ENCODE measurements at regions not wholly inside any gene's neighbourhood (a gene's known extent, or its start where the extent isn't known, plus 50 kb on each side); places are given as distances from the start of the nearest gene placed in this dataset.

DNA sequence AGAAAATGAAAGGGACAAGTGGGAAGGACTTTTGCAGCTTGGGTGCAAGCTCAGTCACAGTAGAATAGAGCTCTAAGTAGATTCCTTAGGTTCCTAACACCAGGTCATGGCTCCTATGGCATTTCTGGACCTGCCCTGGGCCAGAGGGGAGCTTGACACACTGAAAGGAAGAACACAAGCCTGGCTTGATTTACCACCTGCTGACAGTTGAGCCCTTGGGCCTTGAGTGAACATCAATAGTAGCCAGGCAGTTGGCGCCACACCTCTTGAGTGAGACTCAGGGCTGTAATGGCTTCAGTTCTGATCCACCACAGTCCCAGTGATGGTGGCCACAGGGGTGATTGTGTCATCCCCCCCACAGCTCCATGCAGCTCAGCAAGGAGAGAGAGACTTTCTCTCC, 221.9 kb upstream of the PCDH17 start:
- TF ChIP-seq, protein P1, sequence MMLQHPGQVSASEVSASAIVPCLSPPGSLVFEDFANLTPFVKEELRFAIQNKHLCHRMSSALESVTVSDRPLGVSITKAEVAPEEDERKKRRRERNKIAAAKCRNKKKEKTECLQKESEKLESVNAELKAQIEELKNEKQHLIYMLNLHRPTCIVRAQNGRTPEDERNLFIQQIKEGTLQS (IDR thresholded peaks at IDR 0.05; ENCODE audit: borderline replicate concordance, extremely low read depth, low read depth, low read length), result no peak
- no peak for TF ChIP-seq RAD21 (IDR thresholded peaks at IDR 0.05; ENCODE audit: insufficient read depth, low read depth, low read length)
- no peak for TF ChIP-seq SUZ12 (IDR thresholded peaks at IDR 0.05; ENCODE audit: unreplicated experiment)
- TF ChIP-seq, protein P2, sequence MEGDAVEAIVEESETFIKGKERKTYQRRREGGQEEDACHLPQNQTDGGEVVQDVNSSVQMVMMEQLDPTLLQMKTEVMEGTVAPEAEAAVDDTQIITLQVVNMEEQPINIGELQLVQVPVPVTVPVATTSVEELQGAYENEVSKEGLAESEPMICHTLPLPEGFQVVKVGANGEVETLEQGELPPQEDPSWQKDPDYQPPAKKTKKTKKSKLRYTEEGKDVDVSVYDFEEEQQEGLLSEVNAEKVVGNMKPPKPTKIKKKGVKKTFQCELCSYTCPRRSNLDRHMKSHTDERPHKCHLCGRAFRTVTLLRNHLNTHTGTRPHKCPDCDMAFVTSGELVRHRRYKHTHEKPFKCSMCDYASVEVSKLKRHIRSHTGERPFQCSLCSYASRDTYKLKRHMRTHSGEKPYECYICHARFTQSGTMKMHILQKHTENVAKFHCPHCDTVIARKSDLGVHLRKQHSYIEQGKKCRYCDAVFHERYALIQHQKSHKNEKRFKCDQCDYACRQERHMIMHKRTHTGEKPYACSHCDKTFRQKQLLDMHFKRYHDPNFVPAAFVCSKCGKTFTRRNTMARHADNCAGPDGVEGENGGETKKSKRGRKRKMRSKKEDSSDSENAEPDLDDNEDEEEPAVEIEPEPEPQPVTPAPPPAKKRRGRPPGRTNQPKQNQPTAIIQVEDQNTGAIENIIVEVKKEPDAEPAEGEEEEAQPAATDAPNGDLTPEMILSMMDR (IDR thresholded peaks at IDR 0.05 in 2 of 3, conservative IDR thresholded peaks at IDR 0.05 in 1 of 3; ENCODE audit: control insufficient read depth in 2 of 3, extremely low read depth in 1 of 3, insufficient read depth in 1 of 3, low read depth in 3 of 3, low read length in 3 of 3), result no peak
- TF ChIP-seq, protein P3, sequence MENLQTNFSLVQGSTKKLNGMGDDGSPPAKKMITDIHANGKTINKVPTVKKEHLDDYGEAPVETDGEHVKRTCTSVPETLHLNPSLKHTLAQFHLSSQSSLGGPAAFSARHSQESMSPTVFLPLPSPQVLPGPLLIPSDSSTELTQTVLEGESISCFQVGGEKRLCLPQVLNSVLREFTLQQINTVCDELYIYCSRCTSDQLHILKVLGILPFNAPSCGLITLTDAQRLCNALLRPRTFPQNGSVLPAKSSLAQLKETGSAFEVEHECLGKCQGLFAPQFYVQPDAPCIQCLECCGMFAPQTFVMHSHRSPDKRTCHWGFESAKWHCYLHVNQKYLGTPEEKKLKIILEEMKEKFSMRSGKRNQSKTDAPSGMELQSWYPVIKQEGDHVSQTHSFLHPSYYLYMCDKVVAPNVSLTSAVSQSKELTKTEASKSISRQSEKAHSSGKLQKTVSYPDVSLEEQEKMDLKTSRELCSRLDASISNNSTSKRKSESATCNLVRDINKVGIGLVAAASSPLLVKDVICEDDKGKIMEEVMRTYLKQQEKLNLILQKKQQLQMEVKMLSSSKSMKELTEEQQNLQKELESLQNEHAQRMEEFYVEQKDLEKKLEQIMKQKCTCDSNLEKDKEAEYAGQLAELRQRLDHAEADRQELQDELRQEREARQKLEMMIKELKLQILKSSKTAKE (IDR thresholded peaks at IDR 0.05; ENCODE audit: low read depth, poor library complexity, severe bottlenecking), result no peak
- no peak for TF ChIP-seq ESRRA (IDR thresholded peaks at IDR 0.05; ENCODE audit: low read length)
- TF ChIP-seq, protein P4, sequence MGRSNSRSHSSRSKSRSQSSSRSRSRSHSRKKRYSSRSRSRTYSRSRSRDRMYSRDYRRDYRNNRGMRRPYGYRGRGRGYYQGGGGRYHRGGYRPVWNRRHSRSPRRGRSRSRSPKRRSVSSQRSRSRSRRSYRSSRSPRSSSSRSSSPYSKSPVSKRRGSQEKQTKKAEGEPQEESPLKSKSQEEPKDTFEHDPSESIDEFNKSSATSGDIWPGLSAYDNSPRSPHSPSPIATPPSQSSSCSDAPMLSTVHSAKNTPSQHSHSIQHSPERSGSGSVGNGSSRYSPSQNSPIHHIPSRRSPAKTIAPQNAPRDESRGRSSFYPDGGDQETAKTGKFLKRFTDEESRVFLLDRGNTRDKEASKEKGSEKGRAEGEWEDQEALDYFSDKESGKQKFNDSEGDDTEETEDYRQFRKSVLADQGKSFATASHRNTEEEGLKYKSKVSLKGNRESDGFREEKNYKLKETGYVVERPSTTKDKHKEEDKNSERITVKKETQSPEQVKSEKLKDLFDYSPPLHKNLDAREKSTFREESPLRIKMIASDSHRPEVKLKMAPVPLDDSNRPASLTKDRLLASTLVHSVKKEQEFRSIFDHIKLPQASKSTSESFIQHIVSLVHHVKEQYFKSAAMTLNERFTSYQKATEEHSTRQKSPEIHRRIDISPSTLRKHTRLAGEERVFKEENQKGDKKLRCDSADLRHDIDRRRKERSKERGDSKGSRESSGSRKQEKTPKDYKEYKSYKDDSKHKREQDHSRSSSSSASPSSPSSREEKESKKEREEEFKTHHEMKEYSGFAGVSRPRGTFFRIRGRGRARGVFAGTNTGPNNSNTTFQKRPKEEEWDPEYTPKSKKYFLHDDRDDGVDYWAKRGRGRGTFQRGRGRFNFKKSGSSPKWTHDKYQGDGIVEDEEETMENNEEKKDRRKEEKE (IDR thresholded peaks at IDR 0.05), result no peak

Measured in GM12878 (cell line).